ENCODE measurements at regions not wholly inside any gene's neighbourhood (a gene's known extent, or its start where the extent isn't known, plus 50 kb on each side); places are given as distances from the start of the nearest gene placed in this dataset.

- TF ChIP-seq CTCF (IDR thresholded peaks at IDR 0.05), result no peak
- TF ChIP-seq ZFX (IDR thresholded peaks at IDR 0.05; ENCODE audit: borderline replicate concordance), result no peak
Observed at GRCh38 chr3:72462595-72463011, 385.6 kb downstream of the SHQ1 start.
